Cerebellar cortex (tissue), 1 donor: ENCODE measurements at regions not wholly inside any gene's neighbourhood (a gene's known extent, or its start where the extent isn't known, plus 50 kb on each side); places are given as distances from the start of the nearest gene placed in this dataset.

Source experiments
- DNase-seq: peaks from one replicate; pipeline ENCODE4 v3.0.0-alpha.2; 2015; ENCODE audit warnings: low spot score

DNA sequence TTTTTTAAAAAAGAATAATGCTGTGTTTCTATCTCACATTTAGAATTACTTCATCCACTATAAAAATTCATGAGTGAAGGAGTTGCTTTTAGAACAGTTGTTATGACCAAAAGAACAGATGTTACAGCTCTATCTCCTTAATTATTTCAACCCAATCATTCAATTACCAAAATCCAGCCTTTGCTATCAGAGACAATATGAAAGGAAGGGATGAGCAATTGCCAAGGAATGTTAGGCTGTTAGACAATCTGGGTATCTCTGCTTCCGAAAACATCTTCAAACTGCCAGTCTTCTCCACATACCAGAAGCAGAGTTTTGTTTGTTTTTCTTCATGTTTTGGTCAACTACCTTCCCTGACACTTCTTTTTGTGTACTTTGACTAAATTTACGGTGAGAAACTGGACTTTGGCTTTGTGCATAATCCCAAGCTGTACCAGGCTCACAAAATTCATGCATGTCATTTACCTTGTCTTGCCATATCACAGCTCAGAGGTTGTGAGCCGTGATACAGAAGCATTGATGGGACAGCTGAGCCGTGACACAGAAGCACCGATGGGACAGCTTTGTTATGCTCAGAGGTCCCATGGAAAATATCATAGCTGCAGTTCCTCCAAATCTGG lies 405.5 kb downstream of the KIF4B start:
- no peak for DNase-seq

DNA sequence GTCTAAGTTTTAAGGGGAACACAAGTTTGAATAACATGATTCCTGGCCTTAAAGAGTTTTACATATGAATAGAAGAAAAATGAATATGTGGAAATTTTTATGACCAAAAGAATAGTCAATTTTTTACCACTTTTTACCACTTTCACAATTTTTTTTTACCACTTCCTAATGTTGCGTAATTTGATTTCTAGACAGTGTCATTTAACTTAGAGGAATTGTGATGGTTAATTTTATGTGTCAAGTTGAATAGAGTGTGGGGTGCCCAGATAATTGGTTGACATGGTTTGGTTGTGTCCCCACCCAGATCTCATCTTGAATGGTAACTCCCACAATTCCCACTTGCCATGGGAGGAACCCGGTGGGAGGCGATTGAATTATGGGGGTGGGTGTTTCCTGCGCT lies 416.6 kb downstream of the KIF4B start:
- no peak for DNase-seq

DNA sequence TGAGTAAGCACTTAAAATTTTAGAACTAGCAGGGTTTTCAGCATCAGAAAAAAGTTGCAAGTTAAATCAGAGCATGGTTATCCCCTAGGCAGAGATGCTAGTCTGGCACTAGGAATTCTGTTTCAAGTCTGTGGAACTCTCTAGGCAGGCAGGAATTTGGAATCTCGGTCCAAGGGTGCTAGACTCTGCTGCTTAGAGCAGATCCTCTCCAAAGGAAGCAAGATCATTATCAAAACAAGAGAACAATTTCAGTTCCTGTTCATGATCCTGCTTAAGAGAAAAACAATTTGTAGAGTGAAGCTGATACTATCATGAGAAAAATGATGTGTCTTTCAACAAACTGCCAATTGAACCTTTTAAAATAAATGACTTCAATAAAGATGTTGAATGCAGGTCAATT lies 420.7 kb downstream of the KIF4B start:
- DNase-seq: no peak

DNA sequence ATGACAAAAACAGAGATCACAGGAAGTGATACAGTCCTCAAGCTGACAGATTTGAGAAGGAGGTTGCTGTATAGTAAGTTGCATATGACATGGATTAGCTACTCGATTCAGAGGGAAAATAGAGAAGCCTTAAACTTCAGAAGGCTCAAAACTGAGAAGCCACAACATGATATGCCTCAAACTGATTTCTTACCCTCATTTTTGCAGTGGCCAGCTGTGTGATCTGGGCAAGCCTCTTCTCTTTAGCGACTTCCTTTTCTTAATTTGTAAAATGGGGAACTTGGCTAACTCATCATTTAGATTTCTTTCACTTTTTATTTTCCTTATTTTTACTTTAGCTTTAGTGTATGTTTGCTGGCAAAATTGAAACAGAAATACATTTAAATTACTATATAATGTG lies 421.1 kb downstream of the KIF4B start:
- no peak for DNase-seq

DNA sequence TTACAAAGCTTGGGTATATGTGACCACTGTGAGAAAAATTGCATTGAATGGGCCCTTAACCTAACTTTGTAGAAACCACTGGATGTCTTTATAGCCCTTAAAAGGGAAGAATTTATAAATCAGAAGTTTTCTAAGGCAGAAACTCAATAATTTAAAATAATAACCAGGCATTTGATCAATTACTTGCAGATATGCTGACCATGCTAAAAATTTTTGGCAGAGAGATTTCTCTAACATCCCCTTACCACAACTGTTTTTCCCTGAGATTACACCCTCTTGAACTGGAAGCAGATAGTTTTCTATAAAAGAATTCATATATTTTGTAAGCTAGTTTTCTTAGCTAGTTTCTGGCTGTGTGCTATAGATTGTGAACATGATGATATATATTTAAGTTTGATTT lies 428.3 kb downstream of the KIF4B start:
- no peak for DNase-seq

DNA sequence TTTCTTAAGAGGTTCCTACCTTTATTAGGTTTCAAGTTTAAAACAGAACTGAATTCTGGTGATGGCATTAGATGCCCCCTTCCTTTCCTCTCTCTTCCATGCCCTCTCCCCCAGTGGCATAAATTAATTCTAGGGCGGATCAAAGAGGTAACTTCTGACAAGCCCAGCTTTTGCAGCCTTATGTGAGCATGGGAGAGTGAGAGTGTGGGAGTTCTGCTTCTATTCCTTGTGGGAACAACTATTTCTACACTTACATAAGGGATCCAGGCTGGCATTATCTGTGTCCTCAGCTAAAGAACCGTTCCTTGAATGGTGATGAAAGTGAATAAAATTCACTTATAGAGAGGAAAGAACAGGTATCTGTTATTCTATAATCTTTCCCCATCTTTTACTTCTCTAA lies 437.6 kb downstream of the KIF4B start:
- DNase-seq: no peak

DNA sequence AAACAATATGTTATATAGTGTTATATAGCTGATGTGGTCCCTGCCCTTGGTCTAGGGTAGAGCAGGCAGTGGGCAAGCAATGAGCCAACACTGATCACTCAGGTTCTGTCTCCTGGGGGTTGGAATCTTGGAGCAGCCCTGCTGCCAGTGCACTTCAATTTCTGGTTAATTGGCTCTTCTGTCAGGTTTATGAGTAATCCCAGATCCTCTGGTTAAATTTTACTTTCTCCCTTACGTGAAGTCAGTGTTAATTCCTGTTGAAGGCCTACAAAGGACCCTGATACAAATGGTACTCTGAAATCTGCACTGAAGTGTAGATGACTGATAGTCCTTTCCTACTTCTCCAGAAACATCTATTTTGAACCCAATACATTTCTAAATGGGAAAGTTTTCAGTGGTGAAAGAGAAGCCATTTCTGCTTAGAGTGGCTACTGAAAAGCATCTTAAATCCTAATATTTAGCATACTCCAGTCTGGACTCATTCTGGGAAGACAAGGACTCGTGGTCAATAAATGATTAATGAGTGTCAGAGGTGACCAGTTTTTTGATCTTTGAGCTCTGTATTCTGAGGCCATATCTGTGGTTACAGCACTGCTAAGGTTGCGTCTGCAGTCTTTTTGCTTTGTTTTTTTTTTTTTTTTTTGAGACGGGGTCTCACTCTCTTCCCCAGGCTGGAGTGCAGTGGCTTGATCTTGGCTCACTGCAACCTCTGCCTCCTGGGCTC lies 442.4 kb downstream of the KIF4B start:
- no peak for DNase-seq

DNA sequence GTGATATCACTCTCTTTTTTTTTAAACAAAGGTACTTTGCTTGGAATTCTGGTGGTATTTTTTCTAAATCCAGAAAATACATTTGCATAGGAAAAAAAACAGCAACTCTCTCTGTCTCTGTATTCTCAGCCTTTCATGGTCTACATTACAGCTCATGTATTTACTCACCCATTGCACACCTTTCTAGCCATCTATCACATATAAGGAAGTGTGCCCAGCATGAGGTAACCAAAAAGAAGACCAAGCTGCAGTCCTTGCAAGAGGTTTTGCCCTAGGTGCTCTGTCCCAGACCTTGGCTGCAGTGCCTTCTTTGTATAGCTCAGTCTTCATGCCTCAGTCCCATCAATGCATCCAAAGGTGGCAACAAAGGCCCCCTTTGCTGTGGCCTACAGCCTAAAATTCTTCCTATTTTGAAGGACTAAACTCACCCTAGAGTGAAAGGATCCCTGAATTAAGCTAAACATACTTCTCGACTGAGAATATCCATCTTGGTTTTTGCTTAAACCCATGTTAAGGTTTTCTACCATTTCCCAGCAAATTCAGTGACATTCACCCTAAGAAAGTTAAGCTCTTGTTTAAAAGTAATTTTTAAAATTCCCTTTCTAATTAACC lies 446.4 kb downstream of the KIF4B start:
- no peak for DNase-seq

DNA sequence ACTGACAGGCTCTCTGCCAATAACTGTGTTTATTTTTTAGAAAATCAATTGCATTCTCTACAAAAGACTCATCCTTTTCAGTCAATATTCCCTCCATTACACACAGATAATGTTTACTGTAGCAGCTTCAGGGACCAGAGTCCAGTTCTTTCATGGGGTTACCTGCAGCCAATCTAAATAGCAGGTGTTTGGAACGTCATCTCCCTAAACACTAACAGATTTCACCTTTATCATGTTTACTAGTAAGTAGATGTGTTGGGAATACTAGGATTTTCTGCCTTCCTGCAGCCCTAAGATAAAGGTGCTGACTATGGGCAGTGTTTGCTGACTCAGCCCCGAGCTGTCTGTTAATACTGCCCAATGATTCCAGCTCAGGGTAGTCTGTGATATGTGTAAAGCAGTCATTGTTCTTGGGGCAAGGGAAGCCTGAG lies 447.0 kb downstream of the KIF4B start:
- no peak for DNase-seq

DNA sequence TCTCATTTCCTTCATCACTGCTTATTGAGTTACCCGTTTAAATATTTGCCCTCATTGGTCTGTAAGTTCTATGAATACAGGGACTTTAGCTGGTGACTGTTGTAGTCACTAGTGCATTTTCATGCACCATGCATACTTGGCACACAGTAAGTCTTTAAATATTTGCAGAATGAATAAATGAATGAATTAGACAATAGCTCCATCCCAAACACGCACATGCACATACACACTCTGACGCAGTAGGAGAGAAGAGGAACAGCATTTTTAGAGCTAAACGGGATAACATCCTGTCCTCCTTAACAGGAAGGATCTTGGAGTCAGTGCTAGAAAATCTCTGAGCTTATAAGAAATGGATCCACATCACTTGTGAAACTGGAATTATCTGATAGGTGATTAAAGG lies 447.7 kb downstream of the KIF4B start:
- DNase-seq: no peak

DNA sequence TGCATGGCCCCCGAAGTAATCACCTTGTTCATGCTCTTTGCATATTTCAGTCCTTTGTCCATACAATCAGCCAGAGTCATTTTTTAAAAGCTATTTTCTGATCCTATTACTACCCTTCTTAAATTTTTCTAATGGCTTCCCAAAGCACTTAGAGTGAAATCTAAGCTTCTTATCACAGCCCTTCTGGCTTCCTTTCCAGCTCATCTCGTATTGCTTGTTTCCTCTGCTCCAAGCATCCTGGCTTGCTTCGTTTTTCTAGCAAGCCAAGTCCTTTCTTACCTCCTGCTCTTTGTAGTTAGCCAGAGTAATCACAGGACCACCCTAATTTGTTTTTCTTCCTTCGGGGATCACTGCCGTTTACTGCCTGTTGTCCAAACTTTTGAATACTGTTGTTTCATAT lies 453.3 kb downstream of the KIF4B start:
- no peak for DNase-seq

DNA sequence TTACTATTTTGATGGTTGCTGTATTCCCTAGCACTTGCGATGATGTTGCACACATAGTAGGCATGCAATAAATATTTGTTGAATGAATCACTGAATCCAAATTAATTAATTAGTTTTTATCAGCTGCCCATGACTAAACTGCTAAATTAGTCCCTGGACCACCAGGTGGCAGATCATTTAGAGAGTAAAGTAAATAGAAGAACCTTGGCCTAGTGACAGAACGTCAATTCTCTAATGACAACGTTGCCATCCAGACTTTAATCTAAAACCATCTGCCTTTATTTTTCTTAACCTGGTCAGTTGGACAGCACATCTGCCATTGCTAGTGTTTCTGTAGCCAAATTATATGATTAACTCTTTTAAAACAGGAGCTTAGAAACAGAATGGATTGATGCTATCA lies 457.5 kb downstream of the KIF4B start:
- DNase-seq: no peak

DNA sequence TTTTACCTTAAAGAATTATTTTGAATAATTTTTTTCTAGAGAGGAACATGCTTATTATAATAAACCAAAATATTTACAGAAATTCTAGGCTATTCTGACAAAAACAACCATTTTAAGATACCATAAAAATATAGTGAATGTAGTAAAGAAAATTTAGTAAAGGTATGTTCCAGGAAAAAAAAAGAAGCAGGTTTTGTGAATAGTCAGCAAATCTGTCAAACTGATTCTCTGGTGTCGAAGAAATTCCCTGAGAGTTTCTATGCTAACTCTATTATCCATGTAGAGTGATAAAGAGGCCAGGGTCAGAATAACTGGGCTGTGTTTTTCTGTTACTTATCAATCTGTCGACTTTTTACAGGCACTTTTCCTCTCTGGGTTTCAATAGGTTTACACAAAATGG lies 459.2 kb downstream of the KIF4B start:
- DNase-seq: no peak

DNA sequence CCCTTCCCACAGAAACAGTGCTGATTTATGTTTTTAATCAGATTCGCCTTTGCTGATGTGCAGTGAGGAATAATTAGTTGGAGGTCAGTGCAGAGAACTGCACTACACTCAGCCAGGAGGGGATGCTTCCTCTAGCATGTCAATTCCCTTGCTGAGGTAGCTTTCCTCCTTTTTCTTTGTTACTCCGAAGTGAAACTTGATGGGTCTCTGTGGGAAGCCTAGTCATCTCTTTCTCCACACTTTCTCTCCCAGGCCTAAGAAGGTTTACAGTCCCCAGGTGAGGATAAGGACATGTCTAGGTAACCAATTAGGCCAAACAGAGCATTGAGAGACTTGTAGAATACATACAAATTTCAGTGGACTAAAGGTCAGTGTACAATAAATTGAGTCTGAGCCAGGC lies 461.8 kb downstream of the KIF4B start:
- no peak for DNase-seq

DNA sequence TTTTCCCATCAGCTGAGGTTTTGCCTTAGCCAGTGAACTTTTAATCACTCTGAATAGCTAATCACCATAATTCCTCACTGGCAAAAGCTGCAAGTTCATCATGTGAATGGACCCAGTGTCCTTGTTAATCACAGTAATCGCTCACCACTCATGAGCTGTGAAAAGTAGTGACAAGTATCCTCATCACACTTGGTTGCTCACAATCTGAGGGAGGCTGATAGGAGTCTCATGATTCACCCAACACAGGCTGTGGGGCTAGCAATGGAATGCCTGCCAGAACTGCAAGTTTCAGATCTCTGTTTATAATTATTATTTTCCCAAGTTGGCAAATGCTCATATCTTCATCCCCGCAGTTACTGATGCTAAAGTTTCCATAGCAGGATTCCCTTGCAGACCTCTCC lies 467.2 kb downstream of the KIF4B start:
- DNase-seq: no peak

DNA sequence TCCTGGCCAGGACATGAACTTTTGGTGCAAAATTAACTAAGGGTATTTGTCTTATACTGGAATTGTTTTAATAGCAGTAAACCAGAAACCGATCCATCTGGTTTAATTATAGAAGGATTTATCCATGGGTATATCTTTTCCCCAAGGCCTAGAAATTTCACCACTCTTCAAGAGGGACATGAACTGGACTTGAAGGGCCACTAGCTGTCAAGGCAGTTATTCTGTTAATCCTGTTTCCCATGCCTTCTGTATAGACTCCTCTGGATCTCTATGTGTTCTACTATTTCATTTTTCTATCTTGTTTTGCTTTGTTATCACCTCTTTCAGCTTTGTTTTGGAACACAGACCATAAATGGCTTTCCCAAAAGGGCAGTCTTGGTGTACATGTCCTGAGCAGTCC lies 467.6 kb downstream of the KIF4B start:
- no peak for DNase-seq

DNA sequence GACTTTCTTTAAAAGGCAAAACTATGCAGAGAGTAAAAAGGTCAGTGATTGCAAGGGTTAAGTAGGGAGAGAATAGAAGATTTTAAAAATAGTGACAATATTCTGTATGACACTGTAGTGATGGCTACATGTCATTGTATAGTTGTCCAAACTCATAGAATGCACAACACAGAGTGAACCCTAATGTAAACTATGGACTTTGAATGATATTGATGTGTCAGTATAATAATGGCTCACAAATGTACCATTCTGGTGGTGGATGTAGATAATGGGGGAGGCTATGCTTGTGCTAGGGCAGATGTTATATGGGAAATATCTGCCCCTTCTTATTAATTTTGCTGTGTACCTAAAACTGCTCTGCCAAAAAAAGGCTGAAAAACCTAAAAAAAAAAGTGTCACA lies 468.9 kb downstream of the KIF4B start:
- DNase-seq: no peak

DNA sequence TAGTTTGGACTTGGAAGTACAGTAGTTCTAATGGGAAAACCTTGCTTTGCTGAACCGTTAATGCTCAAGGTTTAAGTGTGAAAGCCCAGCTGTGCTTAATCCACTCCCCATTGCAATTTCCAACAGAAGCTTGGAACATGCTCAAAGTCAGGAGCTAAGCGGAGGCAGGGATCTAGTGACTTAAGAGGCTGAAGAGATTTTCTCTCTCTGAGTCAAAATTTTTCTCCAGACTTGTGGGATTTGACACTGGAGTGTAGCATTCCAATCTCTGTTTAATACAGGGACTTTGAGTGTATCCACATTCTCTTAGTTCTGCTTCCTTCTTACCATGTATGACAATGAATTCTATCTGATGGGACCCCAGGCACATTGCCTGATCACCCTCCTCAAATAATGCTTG lies 471.8 kb downstream of the KIF4B start:
- DNase-seq: no peak

DNA sequence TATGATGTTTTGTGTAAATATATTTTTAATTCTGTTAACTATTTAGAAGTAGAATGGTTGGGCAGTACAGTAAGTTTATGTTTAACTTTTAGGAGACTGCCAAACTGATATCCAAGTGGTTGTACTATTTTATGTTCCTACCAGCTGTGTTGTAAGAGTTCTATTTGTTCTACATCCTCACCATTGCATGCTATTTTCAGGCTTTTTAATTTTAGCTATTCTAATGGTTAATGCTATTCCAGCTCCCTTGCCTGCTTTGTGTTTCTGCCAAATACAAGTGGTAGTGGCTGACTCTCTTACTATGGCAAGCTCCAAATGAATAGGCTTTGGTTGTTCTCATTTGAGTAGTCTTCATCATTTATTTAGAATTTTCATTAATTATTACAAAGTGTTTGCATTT lies 476.4 kb downstream of the KIF4B start:
- DNase-seq: no peak

DNA sequence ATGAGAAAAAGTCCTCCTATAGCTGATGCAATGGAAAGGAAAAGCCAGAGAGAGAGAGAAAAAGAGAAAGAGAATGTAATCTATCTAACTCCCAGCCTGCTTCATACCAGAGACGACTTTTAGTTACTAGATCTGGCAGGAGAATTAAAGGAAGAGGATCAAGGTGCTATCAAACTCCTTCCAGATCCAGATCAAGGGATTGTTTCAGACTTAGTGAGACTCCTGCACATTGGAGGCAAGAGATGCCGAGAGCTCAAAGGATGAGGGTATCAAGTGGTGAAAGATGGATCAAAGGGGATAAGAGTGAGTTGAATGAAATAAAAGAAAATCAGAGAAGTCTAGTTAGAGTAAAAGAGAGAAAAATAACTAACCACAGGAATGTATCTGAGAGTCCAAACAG lies 478.6 kb downstream of the KIF4B start:
- DNase-seq: no peak

DNA sequence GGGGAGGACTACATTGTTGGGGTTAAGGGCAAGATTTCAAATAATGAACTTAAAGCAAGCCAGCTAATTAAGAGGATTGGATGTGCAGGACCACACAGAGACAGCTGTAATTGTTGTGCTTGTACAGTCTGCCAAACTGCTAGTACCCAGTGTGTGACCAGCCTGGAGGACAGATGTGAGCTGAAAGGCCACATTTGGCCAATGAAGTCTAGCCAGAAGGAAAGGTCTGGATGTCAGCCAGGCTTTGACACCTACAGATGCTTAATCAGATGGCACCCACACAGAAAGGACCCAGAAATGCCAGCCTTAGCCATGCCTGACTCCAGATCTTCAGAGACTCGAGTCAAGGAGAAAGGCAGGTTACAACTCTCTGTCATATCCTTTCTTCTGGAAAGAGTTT lies 491.1 kb downstream of the KIF4B start:
- no peak for DNase-seq

DNA sequence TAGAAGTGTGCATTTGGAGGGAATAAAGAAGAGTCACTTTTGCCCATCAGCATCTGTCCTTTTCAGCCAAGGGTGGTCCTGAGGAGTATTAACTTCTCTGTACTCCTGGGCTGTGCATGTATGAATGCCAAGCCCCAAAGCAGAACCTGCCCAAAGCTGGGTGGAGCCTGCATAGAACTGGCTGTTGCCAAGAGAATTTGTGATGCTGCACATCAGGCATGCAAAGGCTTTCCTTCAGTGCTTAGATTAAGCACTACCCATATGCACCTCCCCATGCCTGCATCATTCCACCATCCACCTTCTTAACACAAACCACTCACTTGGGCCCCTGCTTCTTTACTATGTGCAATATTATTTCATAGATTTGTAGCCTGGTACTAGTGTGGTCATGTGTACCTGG lies 493.8 kb downstream of the KIF4B start:
- no peak for DNase-seq

DNA sequence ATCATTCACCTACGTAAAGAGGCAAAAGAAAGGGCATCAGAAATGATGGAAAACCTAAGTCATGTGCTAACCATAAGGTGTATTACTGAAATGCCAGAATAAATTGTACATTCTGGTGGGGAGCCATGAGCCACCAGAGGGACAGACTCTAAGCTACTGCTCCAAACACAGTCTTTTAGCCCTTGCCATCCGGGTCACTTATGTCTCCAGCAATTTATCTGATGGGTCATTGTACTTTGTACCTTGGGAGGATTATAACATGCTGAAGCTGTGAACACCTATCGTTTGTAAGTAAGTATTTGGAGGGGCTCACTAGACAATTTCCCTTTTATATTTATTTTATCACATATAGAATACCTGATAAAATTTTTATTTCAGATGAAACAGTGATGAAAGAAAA lies 495.1 kb downstream of the KIF4B start:
- no peak for DNase-seq

DNA sequence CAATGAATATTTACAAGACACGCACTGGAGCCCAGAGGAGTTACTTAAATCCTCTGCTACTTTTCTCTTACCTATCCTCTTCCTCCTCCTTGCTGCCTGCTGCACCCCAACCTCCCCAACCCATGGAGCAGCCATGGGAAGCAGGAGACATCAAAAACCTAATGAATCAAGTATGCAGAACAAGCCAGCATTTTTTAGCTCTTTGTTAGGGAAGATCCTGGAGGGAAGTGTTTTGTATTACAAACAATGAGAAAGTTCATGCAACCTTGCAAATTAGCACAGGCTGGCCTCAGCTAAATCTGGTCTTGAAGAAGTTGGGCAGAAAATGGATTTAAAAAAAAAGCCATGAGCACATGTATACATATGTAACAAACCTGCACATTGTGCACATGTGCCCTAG lies 498.8 kb downstream of the KIF4B start:
- no peak for DNase-seq
